Lower leg skin (tissue), 4 donors: ENCODE measurements at regions not wholly inside any gene's neighbourhood (a gene's known extent, or its start where the extent isn't known, plus 50 kb on each side); places are given as distances from the start of the nearest gene placed in this dataset.

ENCODE experiments used
- DNase-seq, 2 donors: peaks; one replicate each; pipeline ENCODE4 v3.0.0-alpha.2; 2019; ENCODE audit warnings: low spot score in 2 of 2
- H3K4me3 ChIP-seq: fragments of 200-600 bp; sonication (generic); 2 replicates; pipeline ENCODE4 v1.5.1; 2017; ENCODE audit warnings: mild to moderate bottlenecking, low read depth; ENCODE audit not compliant: poor library complexity, severe bottlenecking
- POLR2A ChIP-seq, 2 donors: fragments of 450-650 bp; IDR thresholded peaks; one replicate each; pipeline ENCODE4 v1.6.1; 2016 to 2017; ENCODE audit warnings: antibody characterized with exemption in 2 of 2, mild to moderate bottlenecking in 1 of 2, moderate library complexity in 1 of 2
- WGBS, 2 donors: methylation state at CpG; one replicate each; pipeline ENCODE4 v1.1.5; 2018; 5-methylcytosine and 5-hydroxymethylcytosine counted together
- intact Hi-C: fragments of 100-400 bp; cut with DNase I; formaldehyde crosslinking; loops from one replicate; pipeline ENCODE4 v1.15.0; 2023; ENCODE audit warnings: low total_unique reads
- TF ChIP-seq, protein P1 (sequence below), 3 donors: fragments of 450-650 bp; IDR thresholded peaks; one replicate each; pipeline ENCODE4 v1.5.1; 2016; ENCODE audit warnings: antibody characterized with exemption in 3 of 3, mild to moderate bottlenecking in 3 of 3, moderate library complexity in 2 of 3

DNA sequence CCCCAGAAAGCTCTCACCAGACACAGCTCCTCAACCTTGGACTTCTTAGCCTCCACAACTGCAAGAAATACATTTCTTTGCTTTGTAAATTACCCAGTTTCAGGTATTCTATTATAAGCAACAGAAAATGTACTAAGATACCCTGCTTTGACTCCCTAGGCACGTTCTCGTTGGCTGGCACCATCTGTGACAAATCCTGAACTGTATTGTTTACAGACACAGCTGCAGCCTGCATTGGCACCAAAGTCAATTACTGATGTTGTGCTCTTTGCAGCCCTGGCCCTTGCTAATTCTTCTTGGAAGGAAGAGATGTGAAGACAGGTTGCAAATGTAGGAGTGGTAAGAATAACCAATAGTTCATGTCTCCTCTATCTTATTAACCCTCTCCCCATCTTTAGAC is 72.7 kb upstream of the FAM136A start:
- TF ChIP-seq POLR2A (IDR thresholded peaks at IDR 0.05) = no peak
- TF ChIP-seq, protein P1, sequence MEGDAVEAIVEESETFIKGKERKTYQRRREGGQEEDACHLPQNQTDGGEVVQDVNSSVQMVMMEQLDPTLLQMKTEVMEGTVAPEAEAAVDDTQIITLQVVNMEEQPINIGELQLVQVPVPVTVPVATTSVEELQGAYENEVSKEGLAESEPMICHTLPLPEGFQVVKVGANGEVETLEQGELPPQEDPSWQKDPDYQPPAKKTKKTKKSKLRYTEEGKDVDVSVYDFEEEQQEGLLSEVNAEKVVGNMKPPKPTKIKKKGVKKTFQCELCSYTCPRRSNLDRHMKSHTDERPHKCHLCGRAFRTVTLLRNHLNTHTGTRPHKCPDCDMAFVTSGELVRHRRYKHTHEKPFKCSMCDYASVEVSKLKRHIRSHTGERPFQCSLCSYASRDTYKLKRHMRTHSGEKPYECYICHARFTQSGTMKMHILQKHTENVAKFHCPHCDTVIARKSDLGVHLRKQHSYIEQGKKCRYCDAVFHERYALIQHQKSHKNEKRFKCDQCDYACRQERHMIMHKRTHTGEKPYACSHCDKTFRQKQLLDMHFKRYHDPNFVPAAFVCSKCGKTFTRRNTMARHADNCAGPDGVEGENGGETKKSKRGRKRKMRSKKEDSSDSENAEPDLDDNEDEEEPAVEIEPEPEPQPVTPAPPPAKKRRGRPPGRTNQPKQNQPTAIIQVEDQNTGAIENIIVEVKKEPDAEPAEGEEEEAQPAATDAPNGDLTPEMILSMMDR (IDR thresholded peaks at IDR 0.05) = no peak
- H3K4me3 ChIP-seq = no peak overlapping the region
- 45 to 57% methylated on average over 2 of the region's 2 CpGs for WGBS, 2 donors
- intact Hi-C loops = no loop called here
- no peak for DNase-seq

DNA sequence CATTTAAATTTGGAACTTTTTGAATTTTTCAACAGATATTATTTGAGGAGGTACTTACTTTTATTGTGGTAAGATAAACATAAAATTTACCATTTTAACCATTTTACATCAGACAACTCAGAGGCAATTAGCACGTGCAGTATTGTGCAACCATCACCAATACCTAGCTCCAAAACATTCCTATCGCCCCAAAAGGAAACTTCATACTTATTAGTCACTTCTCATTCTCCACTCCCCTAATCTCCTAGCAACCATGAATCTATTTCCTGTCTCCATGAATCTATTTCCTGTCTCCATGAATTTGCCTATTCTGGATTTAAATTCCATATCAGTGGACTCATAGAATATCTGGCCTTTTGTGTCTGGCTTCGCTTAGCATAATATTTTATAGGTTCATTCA is 69.9 kb upstream of the FAM136A start:
- 35 to 56% methylated on average over 3 of the region's 3 CpGs for WGBS, 2 donors
- no peak for DNase-seq
- H3K4me3 ChIP-seq = no peak overlapping the region
- TF ChIP-seq, protein P1 (IDR thresholded peaks at IDR 0.05) = no peak
- no peak for TF ChIP-seq POLR2A (IDR thresholded peaks at IDR 0.05)
- intact Hi-C loops = no loop called here

DNA sequence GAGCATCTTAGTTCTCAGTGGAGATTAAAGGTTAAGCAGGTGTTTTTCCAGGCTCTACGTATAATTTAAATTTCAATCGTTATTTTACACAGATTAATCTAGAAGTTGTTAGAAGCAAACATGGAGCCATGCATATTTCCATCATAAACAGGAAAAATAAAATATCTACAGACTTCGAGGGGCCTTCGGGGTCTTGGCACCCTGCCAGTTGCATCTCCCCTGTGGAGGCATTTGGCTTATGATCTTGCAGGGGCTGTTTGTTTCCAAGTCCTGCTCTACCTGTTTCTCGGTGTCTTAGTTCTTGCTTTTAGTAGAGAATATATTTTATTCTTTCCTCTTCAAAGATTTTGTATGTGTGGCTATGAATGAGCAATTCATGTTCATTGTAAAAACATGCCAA is 67.2 kb upstream of the FAM136A start:
- TF ChIP-seq, protein P1 (IDR thresholded peaks at IDR 0.05) = no peak
- TF ChIP-seq POLR2A (IDR thresholded peaks at IDR 0.05) = no peak
- intact Hi-C loops = no loop called here
- WGBS, 2 donors = 36 to 44% methylated on average over 5 of the region's 5 CpGs

DNA sequence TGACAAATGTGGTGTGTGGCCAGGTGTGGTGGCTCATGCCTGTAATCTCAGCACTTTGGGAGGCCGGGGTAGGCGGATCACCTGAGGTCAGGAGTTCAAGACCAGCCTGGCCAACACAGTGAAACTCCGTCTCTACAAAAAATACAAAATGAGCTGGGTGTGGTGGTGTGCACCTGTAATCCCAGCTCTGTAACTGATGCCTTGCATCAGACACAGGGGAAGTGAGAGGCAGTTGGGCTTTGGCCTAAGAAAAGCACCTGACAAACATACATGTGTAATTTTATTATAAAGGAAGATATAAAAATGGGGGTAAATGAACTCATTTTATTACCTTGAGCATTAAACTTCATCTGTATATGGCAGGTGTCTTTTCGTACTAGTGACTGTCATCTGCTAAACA is 66.7 kb upstream of the FAM136A start:
- H3K4me3 ChIP-seq = no peak overlapping the region
- no peak for TF ChIP-seq POLR2A (IDR thresholded peaks at IDR 0.05)
- no peak for DNase-seq
- 65 to 80% methylated on average over 4 of the region's 4 CpGs for WGBS, 2 donors
- intact Hi-C loops = no loop called here

More for the DNA sequence above, 67.2 kb upstream of the FAM136A start:
- H3K4me3 ChIP-seq = no peak overlapping the region
- no peak for DNase-seq

DNA sequence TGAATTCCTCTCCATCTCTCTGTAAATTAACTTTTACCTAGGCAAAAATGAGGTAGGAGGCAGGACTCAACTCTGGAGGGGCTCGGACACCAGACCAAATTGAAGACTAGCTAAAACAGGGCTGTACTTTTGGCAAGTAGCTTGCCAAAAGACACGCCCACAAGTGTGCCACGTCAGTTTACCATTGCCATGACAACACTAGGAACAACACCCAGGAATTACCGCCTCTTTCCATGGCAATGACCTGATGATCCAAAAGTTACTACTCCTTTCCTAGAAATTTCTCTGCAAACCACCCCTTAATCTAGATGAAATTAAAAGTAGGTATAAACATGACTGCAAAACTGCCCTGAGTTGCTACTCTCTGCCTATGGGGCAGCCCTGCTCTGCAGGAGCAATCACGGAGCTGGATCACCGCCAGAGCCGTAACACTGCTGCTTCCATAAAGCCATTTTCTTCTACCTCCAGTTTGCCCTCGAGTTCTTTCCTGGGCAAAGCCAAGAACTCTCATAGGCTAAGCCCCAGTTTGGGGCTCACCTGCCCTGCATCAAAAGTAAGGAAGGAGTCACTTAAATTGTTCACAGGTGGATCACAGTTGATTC is 66.0 kb upstream of the FAM136A start:
- no peak overlapping the region for H3K4me3 ChIP-seq
- TF ChIP-seq, protein P1 (IDR thresholded peaks at IDR 0.05) = no peak
- no peak for TF ChIP-seq POLR2A (IDR thresholded peaks at IDR 0.05)
- intact Hi-C loops = no loop called here
- DNase-seq = no peak
- 23 to 24% methylated on average over 8 of the region's 8 CpGs for WGBS, 2 donors

DNA sequence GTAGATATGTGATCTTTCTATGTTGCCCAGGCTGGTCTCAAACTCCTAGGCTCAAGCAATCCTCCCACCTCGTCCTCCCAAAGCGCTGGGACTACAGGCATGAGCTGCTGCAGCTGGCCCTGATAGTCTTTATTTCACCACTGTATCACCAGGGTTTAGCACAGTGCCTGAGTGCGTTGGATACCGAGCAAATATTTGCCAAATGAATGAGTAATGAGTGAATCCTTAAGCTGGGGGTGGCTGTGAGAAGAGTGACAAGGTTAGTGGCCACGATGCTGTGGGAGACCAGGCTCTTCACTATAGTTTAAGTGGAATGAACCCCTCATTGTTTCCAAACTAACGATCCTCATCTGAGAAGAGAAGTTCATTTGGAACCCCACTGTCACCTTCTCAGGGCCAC is 60.8 kb upstream of the FAM136A start:
- intact Hi-C loops = no loop called here
- no peak for DNase-seq
- no peak overlapping the region for H3K4me3 ChIP-seq
- 83 to 87% methylated on average over 6 of the region's 6 CpGs for WGBS, 2 donors
- TF ChIP-seq, protein P1 (IDR thresholded peaks at IDR 0.05) = no peak
- no peak for TF ChIP-seq POLR2A (IDR thresholded peaks at IDR 0.05)
